Glomerular visceral epithelial cell (primary cell): ENCODE measurements at regions not wholly inside any gene's neighbourhood (a gene's known extent, or its start where the extent isn't known, plus 50 kb on each side); places are given as distances from the start of the nearest gene placed in this dataset.
A peak's percentile ranks its signal among the peaks of the same experiment; 100 is the strongest.
"Not testable (repeated sequence)": the region's sequence is repeated elsewhere in the genome, so short reads cannot be mapped to it uniquely, and the experiment has no call there.

Source experiments
- DNase-seq: peaks from one replicate; pipeline ENCODE4 v3.0.0-alpha.2; 2016; ENCODE audit errors: extremely low spot score

DNA sequence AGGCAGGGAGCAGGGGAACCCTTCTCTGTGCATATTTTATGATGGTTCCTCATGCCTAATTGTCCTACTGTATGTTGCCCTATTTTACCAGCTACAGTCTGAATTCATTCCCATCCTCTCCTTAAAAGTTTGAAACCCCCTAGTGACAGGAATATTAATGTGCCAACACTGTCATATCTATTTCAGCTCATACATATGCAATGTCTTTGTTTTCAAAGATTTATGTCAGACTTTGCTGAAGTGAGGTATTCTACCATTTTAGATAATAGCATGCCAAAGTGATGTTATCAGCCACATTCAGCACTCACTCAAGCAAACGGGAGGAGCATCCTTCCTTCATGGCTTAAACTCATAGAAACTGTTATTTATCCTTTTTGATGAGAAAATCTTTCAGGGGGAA is 696.5 kb downstream of the NR2F1-AS1 start:
- no peak for DNase-seq

DNA sequence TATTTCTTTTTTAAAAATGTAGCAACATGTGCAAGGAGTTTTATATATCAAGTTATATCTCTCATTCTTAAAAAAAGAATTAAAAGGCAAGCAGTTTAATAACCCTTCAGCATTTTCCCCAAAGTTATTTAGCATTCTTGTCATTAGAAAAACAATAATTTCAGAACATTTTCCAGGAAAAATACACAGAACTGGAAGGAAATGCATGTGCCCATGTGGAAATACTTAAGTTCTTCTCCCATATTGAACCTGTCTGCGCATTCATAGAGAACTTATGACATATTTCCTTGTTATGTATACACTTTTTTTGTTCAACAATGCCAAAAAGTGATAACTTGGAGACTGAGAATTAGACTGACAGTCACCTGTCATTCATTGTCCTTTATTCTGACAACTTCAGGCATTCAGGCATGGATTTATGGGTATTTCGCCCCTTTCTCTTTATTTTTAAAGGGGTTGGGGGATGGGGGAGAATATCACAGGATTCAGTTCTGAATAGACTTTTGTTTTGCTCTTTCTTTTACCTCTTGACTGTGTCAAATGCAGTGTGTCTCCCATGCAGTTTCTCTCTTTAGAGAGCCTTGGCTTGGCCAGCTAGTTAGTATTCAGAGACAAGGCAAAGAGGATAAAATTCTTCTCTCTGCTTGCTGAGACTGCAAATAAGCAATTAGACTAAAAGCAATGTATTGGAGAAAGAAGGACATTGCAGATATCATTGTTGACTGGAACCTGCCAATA is 701.0 kb downstream of the NR2F1-AS1 start:
- no peak for DNase-seq

DNA sequence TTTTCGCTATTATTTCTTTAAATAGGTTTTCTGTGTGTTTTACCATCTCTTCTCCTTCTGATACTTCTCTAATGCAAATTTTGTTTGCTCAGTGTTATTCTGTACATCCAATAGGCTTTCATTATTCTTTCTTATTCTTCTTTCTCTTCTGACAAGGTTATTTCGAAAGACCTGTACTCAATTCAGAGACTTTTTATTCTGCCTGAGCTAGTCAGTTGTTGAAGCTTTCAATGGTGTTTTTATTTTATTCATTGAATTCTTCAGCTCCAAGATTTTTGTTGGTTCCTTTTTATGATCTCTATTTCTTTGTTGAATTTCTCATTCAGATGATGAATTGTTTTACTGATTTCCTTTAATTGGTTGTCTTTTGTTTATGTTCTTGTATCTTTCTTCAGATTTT is 706.2 kb downstream of the NR2F1-AS1 start:
- no peak for DNase-seq

DNA sequence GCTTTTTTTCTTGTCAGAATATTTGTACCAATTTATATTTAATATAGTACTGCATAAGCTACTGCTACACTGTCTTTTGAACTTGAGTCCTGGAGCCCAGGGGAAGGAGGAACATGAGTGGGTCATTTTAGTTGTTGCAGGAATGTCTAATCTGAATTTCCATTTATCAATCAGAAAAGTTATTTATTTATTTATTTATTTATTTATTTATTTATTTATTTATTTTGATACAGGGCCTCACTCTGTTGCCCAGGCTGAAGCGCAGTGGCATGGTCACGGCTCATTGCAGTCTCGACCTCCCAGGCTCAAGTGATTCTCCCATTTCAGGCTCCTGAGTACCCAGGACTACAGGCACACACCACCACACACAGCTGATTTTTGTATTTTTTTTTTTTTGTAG is 712.6 kb downstream of the NR2F1-AS1 start:
- no peak for DNase-seq

DNA sequence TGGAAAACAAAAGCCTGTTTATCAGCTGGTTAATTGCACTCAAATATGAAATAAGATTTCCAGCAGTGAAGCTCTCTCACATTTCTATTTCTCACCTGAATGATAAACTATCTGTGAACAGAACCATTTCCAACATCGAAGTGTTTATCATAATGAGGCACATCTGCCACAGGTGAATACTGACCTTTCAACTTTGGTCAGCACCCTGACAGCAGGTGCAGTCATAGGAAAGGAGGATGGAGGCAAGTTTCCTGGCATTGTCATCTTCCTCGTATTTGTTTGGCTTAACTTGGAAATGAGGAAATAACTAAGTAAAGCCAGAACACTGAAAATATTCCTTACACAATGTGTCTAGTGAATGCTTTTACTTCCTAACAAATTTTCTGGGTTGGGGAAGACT is 716.4 kb downstream of the NR2F1-AS1 start:
- no peak for DNase-seq

DNA sequence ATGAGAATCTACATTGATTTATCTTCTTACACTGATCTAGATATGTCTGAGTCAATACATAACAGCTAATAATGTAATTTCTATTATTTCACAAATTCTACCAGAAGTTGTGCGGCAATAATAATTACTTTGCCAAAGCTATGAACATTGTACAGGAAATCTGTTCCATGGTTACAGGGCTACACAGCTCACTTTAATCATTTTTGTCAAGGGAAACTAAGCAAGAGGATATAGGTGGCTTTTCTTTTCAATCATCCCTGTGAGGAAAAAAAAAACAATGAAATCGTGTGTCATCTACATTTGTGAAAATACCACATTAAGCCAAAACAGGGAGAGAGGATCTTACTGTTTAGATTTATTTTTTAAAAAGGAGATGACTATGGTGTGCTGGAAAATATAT is 717.4 kb downstream of the NR2F1-AS1 start:
- DNase-seq = no peak

DNA sequence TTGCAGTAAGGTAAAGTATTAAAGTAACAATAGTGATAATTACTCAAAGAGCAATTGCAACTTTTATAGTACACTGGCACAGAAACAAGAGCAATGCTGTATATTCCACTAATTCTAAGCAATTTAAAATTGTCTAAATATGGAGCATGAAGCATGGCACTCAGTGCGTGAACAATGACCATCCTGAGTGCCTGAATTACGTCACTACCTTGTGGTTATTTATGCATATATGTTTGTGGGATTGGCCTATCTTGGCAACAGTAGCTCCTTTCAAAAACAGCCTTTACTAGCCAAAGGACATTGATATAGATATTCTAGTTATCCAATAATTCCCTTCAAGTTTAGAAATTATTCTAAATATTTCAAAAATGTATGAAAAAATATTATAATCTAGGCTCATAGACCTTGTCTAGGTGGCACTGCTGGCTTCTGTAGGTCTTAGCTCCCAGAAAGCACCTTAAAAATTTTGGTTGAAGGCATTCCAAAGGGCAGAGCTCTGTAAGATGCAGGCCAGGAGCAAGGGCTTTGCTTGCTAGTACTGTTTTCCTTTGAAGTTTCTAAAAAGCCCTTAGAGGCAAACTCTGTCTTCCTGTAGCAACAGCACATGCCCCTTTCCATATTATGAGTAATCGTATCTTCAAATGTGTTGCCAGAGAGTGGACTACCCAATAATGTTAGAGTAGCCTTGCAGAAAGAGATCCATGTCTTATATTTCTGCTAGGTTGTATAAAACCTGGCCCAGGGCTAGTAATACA is 719.3 kb downstream of the NR2F1-AS1 start:
- DNase-seq = no peak

DNA sequence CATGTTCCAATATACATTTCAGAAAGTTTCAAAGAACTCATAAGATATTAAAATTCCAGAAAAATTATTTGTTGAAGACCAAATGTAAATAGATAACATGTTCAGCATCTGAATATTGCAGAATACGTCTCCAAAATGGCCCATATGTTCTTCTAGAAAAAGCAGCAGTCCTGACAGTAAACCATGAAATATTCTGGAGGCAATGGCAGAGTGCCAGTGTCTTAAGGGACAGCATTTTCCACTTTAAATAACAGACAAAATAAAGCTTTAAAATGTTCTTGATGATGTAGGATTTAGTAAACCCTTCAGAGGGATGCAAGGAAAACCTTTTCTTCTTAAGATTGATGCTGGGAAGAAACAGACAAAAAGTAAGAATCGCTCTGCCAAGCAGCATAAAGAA is 721.0 kb downstream of the NR2F1-AS1 start:
- DNase-seq = no peak

DNA sequence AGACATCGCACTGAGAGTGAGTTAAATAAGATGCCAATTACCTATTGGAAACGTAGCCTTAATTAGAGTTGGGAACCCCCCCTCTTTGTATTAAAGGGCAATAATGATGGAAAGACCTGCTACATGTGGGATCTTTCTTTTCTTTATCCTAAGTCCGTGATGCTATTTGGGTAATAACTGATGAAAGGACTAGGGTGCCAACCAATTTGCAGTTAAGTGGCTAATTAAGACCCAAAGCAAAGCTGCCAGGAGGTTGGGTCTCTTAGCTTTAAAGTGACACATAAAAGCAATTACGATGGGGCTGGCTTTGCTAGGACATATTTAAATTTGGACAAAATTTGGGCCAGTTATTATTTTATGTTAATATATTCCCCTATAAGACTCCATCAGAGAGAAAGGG is 728.8 kb downstream of the NR2F1-AS1 start:
- DNase-seq = no peak

DNA sequence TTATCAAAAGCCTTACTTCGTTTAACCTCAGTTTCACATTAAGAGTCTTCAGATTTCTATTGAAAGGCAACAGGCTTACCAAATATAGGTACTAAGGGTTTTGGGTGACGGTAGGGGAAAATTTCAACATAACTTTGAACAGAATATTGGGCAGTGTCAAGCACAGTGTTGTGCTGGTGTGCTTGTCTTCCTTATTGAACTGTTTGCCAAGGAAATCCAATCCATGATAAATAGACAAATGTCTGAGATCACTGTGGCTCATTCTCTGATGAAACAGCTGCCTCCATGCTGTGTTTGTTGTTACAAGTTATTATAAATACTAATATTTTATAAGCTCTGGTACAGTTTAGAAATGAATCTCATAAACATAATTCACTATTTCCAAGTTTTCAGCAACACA is 730.1 kb downstream of the NR2F1-AS1 start:
- DNase-seq = no peak

DNA sequence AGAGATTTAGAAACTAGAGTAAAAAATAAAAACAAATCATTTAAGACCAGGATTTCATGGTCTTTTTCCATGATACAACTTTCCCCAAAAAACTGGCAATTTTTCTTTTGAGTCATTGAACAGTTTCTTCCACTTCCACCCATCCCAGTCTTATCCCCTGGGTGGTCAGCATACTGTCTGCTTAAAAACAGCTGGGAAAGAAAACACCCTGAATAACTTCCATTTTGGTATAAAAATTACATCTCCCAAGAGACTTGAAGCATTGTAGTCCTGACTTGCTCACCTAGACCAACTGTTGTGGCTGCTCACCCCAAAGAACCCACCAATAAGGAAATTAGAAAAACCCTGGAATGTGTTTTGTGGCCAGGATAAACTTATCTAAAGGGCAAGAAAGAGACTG is 731.3 kb downstream of the NR2F1-AS1 start:
- DNase-seq = no peak

DNA sequence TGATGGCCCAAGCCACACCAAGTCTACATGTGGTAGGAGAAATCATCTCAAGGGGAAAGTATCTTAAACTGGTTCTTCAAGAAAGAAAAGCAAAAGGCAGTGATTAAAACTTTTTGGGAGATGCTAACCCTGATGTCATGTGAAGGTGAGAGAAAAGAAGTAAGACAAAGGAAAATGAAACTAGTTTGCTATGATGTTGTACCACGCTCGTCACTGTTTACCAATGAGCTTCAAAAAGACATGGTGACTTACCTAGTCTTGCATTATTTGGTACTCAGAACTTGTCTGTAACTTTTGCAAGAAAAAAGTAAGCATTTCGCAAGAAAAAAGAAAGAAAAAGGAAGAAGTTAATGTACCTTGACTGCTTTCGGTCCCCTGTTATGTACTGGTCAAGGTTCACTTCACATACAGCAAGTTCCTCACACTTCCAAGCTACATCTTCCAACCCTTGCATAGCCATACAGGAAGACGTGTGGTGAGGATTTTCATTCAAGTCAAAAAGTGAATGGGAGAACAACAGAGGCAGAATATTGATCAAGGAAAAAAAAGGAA is 739.3 kb downstream of the NR2F1-AS1 start:
- peak; percentile 38 for DNase-seq

DNA sequence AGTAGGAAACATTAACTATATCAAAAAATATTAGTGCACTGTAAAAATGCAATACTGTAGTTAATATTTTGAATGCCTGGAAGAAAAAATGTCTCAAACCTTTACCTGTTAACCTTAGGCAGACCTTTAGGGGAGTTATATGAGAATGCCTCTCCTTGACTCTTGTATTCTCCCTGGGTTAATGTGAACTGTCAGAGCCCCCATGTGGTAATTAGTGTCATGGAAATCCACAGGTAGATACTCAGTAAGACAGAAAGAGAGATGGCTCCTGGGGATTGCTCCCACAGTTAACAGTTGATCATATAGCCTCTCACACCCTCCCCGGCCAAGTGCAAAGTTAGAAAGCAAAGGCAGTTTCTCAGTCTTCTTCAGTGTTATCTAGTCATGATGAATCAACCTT is 742.8 kb downstream of the NR2F1-AS1 start:
- peak; percentile 12 for DNase-seq

DNA sequence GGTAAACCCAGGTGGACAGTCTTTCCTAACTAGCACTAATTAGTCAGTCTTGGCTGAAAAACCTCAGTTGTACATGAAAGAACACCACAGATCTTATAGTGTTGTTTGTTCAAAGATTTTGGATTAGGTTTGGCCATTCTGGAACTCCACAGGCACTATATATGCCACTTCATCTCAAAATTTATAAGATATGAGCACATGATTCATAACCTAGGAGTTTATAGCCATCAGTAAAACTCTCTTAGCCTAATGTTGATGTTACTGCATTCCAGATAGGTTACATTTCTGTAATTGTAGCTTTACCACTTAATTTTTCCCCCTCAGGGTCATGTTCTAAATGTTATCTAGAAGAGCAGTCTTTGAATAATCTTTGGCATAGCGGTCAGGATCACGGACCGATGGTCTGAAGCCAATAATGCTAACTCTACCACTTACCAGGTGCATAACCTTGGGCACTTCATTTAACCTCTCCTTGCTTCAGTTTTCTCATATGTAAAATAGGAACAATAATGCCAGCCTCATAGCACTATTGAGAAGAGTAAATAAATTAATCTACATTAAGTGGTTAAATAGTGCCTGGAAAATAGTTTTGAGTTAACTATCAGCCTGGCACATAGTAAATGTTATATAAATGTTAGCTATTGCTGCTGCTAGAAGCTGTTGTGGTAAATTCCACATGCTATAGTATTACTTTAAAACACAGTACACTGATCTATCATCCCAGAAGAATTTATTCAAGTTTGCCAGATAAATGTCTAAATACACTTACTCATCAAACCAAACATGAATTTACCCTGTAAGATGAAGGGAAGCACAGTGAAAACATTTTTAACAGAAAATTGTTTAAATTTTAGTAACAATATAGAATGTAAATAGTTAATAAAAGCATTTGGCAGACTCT is 743.9 kb downstream of the NR2F1-AS1 start:
- DNase-seq = no peak

DNA sequence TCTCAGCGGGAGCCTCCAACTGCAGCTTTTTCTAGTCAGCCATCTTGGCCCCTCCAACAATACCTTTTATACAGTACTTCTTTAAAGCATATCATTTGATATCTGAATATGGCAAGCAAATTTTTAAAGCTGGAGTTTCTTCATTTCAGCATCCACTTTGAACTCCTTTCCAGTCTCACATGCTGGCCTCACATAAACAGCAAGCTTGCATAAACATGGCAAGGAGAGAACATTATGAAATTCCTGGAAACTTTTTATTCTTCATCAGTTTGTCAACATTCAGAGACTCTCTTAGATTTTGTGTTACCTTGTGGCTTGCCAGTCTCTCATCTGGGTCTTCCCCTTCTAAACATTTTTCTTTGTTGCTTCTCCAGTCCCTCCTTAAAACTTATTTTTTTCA is 745.3 kb downstream of the NR2F1-AS1 start:
- no peak for DNase-seq

DNA sequence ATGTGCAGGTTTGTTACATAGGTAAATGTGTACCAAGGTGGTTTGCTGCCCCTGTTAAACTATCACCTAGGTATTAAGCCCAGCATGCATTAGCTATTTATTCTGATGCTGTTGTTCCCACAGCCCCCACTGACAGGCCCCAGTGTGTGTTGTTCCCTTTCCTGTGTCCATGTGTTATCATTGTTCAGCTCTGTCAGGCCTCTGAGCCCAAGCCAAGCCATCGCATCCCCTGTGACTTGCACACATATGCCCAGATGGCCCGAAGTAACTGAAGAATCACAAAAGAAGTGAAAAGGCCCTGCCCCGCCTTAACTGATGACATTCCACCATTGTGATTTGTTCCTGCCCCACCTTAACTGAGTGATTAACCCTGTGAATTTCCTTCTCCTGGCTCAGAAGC is 757.5 kb downstream of the NR2F1-AS1 start:
- not testable (repeated sequence) for DNase-seq

DNA sequence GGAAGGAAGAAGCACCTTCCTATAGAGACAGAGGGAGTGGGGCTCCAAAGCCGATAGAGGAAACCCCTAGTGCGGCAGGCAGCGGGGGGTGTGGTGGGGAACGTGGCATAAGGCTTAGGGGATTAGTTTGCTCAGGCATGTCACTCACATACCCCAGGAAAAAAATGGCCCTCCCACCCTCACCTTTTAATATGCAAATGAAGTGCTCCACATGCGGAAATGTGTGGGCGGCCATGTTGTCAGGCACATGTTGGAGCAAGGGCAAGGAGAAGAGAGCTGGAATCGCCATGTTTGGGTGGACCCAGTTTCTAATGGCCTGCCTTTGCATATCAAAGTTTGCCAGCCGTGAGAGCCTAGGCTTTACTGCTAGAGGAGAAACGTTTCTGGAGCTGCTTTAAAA is 758.8 kb downstream of the NR2F1-AS1 start:
- DNase-seq = no peak

DNA sequence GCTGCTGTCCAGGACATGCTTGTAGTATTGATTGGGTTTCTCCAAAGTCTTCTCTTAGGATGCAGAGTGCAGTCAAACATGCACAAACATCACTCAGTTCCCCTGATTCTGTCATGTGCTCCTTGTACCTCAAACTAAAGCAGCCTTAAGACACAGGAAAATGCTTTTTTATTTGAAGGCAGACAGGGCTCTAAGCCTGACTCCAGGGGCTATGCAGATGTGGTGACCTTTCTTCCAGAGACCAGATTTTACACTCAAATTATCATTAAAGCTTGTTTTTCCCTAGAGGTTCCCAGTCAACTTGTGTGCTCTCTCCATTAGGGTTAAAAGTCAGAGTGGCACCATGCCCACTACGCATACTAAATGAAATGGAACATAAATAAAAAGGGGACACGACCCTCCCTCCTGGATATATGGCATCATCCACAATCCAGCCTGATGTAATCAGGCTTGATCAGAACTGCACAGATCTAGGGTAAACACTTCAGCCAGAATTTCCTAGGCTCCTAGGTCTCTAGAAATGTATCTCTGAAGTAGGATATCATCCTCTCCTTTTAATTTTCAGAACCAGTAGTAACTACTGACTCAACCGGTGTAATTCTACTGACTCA is 771.1 kb downstream of the NR2F1-AS1 start:
- DNase-seq = no peak

DNA sequence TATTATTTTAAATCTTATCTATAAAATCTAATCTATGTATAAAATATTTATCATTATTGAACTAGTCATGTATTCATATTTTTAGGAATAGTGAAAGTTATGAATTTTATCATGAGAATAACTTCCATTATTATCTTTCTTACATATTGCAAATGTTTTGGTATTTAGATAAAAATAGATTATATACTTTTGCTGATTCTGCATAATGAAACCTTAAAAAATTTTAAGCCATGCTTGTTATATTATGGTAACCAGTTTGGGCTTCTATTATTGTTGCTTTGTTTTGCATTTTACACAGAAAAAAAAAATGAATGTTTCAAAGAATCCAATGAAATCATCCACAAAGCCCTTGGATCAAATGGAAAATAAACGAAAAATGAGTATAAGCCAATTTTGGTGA is 772.5 kb downstream of the NR2F1-AS1 start:
- DNase-seq = no peak

DNA sequence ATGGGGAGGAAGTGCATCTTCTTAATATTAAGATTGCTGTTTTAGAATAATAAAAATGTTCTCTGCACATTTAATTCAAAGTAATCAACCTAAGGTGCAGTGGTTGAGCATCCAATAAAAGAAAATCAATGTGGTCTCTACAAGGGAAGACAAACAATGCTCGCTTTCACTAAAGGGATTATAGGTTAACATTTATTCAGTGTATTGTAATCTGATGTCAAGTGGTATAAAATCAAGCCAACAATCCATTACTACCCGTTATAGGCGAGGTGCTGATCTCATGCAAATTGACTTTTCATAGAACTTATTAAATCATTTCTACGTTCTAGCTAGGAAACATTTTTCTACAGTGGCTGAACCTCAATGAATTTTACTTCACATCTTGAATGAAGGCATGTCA is 773.9 kb downstream of the NR2F1-AS1 start:
- DNase-seq = no peak

DNA sequence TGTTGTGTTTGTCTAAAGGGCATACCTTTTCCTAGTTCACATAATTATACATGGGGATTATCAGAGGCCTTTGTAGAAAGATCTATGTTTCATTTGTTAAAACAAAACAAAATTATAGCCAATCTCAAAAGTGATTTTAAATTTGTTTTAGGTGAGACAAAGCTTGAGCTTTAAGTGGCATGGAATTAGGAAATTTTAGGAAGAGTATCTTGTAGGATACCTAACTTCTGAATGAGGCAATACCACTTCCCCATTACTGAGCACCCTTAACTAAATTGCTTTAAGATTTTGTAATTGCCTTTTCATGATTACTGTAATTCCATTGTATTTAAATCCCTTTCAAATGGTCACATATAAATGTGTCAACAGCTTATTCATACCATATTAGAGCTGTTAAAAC is 775.6 kb downstream of the NR2F1-AS1 start:
- no peak for DNase-seq

DNA sequence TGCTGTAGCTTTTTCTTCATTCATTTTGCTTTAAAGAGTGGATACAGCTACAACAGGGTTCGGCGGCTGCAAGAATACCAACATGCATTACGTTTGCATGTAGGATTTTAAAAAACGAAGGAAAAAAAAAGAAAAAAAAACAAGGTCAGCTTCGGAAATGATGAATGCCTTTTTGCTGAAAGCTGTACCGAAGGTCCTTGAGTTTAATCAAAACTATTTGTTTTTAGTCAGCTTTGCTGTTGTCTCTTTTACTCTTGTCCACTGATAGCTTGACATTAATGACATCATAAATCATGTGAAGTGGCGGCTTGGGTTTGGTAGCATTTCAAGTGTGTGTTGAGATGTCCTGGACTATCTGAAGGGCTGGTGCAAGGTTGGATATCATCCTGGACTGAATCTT is 779.1 kb downstream of the NR2F1-AS1 start:
- no peak for DNase-seq
